ENCODE measurements at regions not wholly inside any gene's neighbourhood (a gene's known extent, or its start where the extent isn't known, plus 50 kb on each side); places are given as distances from the start of the nearest gene placed in this dataset.

DNA sequence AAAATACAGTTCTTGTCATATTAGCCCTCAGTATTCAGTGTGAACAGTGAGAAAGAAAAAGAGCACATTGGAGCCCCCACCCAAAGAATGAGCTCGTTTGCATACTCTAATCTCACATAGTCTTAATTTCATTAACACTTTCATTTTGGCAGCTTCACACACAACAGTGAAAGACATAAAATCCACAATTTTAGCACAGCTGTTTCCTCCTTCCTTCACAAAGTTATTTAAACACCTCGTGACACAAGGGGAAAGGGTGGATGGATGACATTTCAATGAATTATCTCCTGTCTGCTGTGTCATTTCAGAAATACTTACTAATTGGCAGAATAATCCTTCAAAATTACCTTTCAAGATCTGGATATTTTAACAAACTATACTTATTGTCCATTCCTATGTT is 299.3 kb downstream of the KCNJ2 start:
- H3K4me1 ChIP-seq (ENCODE audit: control insufficient read depth, extremely low read depth, insufficient read depth, low read length) = no peaks in the 10 kb centered on the region
- DNase-seq (ENCODE audit: low read depth, low spot score) = peak; percentile 2
- TF ChIP-seq POLR2AphosphoS5 (IDR thresholded peaks at IDR 0.05; ENCODE audit: insufficient read depth, low read depth, low read length) (no peak), FOS (IDR thresholded peaks at IDR 0.05; ENCODE audit: borderline replicate concordance, insufficient read depth, low read length) (no peak), MAX (IDR thresholded peaks at IDR 0.05; ENCODE audit: insufficient read depth, insufficient read length) (no peak), GATA2 (IDR thresholded peaks at IDR 0.05; ENCODE audit: insufficient read depth, insufficient read length, low read depth, low read length) (no peak), CTCF (IDR thresholded peaks at IDR 0.05; ENCODE audit: extremely low read depth in 1 of 2, insufficient read depth in 1 of 2, low read depth in 1 of 2, low read length in 2 of 2) (no peak), EZH2 (IDR thresholded peaks at IDR 0.05; ENCODE audit: borderline replicate concordance, low read depth, low read length, severe bottlenecking) (no peak), POLR2A (IDR thresholded peaks at IDR 0.05; ENCODE audit: low read depth, low read length) (no peak), MYC (IDR thresholded peaks at IDR 0.05; ENCODE audit: low read depth, low read length) (no peak)
- ChIA-PET CTCF (interaction anchor here (1.0 to 2.1 kb wide), 3 partner anchors 11 to 17 kb away, joined by 3 to 7 read pairs (median 6); no protein-coding TSS in a partner anchor), POLR2A (no interaction called here)
- dilution Hi-C loops (cut with MboI; ENCODE audit: extremely low pct_ligation_motif_present, low sequenced_read_pairs) = no loop called here
- intact Hi-C loops (cut with micrococcal nuclease) = no loop called here
- H3K9me3 ChIP-seq (replicated peaks; ENCODE audit: control insufficient read depth, insufficient read depth, low read length) = no peaks in the 10 kb centered on the region
- no peaks in the 10 kb centered on the region for H3K9me1 ChIP-seq (replicated peaks; ENCODE audit: control insufficient read depth, extremely low read depth, insufficient read depth, low read length)
- no peaks in the 10 kb centered on the region for H3K79me2 ChIP-seq (ENCODE audit: control insufficient read depth, insufficient read depth, low read length)
- no peaks in the 10 kb centered on the region for H3K36me3 ChIP-seq (ENCODE audit: control insufficient read depth in 2 of 2, extremely low read depth in 1 of 2, insufficient read depth in 2 of 2, low read length in 2 of 2)
- H2AFZ ChIP-seq (ENCODE audit: low read depth, low read length) = no peak overlapping the region
- no peak overlapping the region for H3K9ac ChIP-seq (replicated peaks; ENCODE audit: extremely low read depth, insufficient read depth, low read length)
- no peaks in the 10 kb centered on the region for H3K27me3 ChIP-seq (ENCODE audit: control insufficient read depth in 2 of 2, insufficient read depth in 2 of 2, low read length in 2 of 2)
- no peak overlapping the region for H3K27ac ChIP-seq (ENCODE audit: insufficient read depth, low read depth, low read length)
- FAIRE-seq = no peak
- H3K4me2 ChIP-seq (ENCODE audit: insufficient read depth, low read length) = no peak overlapping the region
- BruUV-seq (replicated peaks) = no TSS peak
- H4K20me1 ChIP-seq (replicated peaks; ENCODE audit: control insufficient read depth, extremely low read depth, insufficient read depth, low read length) = no peaks in the 10 kb centered on the region
- H3K4me3 ChIP-seq (replicated peaks in 1 of 3; ENCODE audit: insufficient read depth in 1 of 3, low read depth in 1 of 3, low read length in 3 of 3) = no peak overlapping the region

Data from endothelial cell of umbilical vein (primary cell).